Mesodermal cell (in vitro differentiated cells): ENCODE measurements at regions not wholly inside any gene's neighbourhood (a gene's known extent, or its start where the extent isn't known, plus 50 kb on each side); places are given as distances from the start of the nearest gene placed in this dataset.
A peak's percentile ranks its signal among the peaks of the same experiment; 100 is the strongest.

Experiments
- H3K27ac ChIP-seq: 2 replicates; pipeline ENCODE4 v1.7.0; 2013; ENCODE audit warnings: mild to moderate bottlenecking, low read depth, low read length, moderate library complexity; ENCODE audit not compliant: severe bottlenecking
- H3K36me3 ChIP-seq: 2 replicates; pipeline ENCODE4 v1.7.1; 2013; ENCODE audit warnings: mild to moderate bottlenecking, low read length, moderate library complexity; ENCODE audit not compliant: control insufficient read depth, insufficient read depth
- H3K4me1 ChIP-seq: one replicate; pipeline ENCODE4 v1.7.1; 2013; ENCODE audit warnings: mild to moderate bottlenecking, low read length; ENCODE audit not compliant: insufficient read depth, control insufficient read depth, poor library complexity, severe bottlenecking
- H3K4me3 ChIP-seq: 2 replicates; pipeline ENCODE4 v1.7.0; 2013; ENCODE audit warnings: low read length, control low read depth, mild to moderate bottlenecking; ENCODE audit not compliant: insufficient read depth, poor library complexity, severe bottlenecking; ENCODE audit errors: extremely low read depth
- H3K9me3 ChIP-seq: 2 replicates; pipeline ENCODE4 v1.7.1; 2013; ENCODE audit warnings: mild to moderate bottlenecking, low read length, moderate library complexity; ENCODE audit not compliant: control insufficient read depth
- WGBS, 2 experiments: methylation state at CpG; one replicate each; pipeline ENCODE4 v1.1.5; 2013; ENCODE audit warnings: missing lambda C conversion rate in 2 of 2; ENCODE audit not compliant: insufficient coverage in 2 of 2; 5-methylcytosine and 5-hydroxymethylcytosine counted together

DNA sequence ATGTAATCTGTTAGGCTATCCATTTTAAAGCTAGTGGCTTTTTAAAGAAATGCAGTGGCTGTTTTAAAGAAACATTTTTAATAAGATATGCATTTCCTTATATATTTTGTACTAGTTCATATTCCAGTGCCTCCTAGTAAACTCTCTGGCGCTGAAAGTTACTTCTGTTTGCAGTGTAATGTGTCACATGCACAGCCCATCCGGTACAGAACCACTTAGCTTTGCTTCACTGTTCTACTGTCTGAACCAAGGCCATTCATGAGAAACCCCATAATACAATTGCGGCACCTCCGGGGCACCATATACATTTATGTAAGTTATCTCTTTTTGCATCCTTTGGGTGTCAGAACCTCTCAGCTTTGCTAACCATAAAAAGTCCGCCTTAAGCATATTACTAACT, 114.6 kb upstream of the KCTD1 start:
- Histone ChIP-seq H3K36me3 (no peaks in the 10 kb centered on the region), H3K4me3 (no peak overlapping the region), H3K9me3 (no peaks in the 10 kb centered on the region), H3K4me1 (peaks cover 7% of the 10 kb centered on the region), H3K27ac (no peak overlapping the region)
- 88 to 95% methylated on average over 2 to 4 of the region's 5 CpGs for WGBS, 2 experiments

DNA sequence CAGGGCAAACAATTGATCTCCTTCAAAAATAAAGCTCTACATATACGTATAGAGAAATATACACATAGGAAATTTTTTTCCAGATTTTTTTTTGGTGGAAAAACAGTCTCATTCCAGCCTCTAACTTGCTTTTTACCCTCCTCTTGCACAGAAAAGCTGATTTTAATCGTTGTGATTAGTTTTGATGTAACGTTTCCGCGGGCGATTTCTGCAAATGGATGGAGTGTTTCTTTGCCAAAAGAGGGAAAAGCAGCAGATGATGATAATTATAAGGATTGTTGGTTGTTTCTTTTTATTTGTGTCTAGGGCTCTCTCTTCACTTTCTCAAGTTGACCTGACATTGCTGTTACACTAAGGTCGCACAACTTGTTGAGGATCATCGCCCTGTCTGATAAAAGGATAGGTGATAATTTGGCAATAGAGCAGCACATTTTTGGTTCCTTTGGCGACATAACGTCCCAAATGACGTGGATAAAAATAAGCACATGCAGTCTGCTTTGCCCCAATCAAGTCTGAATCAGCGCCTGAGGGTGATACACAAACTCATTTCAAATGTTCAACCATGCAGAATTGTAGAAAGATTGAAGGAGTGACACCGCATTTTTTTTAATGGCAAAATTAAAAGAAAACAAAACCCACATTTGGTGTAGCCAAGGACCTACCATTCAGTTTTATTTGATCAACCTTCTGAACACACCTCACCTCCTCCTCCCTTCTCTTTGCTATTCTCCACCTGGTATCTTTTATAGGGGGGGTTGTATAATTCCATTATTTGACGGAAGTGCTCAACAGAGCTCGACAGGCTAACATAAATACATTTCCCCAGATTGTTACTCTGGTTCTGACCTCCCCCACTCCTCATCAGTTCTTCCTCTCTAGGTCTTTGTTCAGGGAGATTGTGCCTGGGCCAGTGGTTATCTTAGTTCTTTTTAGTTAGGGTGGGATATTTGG, 109.6 kb upstream of the KCTD1 start:
- H3K36me3 ChIP-seq = no peaks in the 10 kb centered on the region
- peak overlapping the region; percentile 70 for H3K4me3 ChIP-seq
- no peaks in the 10 kb centered on the region for H3K9me3 ChIP-seq
- H3K4me1 ChIP-seq = peaks cover 11% of the 10 kb centered on the region
- peak overlapping the region; percentile 76 for H3K27ac ChIP-seq
- 30 to 65% methylated on average over 8 to 10 of the region's 15 CpGs for WGBS, 2 experiments

DNA sequence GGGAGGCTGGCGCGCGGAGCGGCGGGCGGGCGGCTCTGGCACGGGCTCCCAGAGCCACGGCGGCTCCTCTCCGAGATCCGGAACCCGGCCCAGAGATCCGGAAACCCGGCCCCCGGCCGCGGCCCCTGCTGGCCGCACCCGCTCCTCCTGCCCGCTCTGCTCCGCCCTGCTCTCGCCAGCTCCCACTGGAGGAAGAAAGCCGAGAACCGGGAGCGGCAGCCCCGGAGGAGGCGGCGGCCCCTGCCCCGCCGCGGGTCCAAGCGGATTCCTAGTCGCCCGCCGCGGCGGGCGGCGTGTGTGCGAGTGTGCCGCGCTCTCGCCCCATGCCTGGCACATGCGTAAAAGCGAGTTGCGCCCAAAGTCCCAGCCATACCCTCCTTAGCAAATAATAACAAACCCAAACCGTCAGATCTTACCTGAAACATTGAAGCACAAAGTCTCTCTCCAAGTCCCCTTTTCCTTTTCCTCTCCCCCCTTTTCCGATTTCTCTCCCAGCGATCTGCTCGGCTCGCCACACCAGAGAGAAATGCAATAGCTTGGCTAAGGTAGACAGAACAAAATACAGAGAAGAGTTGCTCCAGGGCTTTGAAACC, 108.7 kb upstream of the KCTD1 start:
- H3K27ac ChIP-seq = peak overlapping the region; percentile 76
- WGBS, 2 experiments = 0 to 1% methylated on average over 27 to 39 of the region's 52 CpGs
- peak overlapping the region; percentile 70 for H3K4me3 ChIP-seq
- no peaks in the 10 kb centered on the region for H3K36me3 ChIP-seq
- H3K9me3 ChIP-seq = no peaks in the 10 kb centered on the region
- H3K4me1 ChIP-seq = peaks cover 11% of the 10 kb centered on the region

DNA sequence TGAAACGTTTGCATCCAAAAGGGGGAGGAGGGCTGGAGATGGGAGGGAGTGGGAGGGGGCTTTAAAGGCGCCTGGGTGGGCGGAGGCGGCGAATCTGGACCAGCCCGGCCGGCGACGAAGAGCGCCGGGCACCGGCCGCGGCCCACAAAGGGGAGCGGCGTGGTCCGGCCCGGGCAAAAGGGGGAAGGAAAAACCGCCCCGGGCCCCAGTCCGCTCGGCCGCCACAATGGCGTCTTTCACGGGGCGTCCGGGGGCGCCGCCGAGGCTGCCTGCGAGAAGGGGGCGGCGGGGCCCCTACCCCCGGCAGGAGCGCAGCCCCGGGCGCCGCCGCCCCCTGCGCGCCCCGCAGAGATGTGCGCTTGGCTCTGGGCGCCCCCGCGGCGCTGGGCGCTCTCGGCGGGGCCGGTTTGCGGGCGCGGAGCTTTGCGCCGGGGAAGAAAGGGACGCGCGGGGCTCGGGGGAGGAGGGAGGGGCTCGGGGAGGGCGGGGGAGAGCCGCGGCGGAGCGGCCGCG, 108.1 kb upstream of the KCTD1 start:
- 0 to 1% methylated on average over 30 to 34 of the region's 68 CpGs for WGBS, 2 experiments
- H3K4me1 ChIP-seq = peaks cover 11% of the 10 kb centered on the region
- no peaks in the 10 kb centered on the region for H3K36me3 ChIP-seq
- no peaks in the 10 kb centered on the region for H3K9me3 ChIP-seq
- H3K4me3 ChIP-seq = peak overlapping the region; percentile 70
- H3K27ac ChIP-seq = peak overlapping the region; percentile 60

DNA sequence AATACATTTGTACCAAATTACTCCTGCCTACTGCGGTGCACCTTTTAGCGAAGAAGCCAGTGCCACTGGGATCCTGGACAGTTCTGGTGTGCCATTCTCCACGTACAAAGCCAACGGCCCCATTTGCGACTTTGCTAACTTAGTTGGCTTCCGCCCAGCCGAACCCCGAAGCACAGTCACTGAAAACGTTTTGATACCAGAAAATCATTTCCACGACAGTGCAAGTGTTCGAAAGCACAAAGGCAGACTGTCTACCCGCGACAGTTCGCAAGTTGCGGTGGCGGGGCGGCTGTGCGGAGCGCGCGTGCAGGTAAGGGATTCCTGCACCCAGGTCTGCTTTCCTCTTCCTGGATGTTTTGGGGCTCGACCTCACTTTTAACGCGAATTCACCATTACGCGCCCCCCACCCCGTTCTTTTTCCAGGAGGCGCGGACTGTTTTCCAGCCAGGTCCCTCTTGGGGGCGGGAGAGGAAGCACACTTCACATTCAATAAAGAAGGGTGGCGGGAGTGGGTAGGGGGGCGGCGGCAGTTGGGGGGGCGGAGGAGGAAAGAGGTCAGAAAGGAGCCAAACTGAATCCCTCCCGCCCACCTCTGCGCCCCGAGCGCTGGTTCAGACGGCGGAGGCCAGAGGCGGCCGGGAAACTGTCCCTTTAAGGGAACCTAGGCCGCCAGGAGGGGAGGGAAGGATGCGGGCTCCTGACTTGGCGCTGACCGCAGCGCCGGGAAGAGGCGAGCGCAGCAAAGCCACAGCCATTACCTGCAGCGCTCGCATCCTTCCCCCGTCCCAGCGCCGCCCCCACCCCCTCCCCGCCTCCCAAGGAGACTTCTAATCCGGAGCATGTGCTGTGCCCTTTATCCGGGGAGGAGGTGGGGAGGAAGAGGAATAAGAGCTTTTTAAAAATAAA, 107.4 kb upstream of the KCTD1 start:
- Histone ChIP-seq H3K27ac (peak overlapping the region; percentile 60), H3K4me1 (peaks cover 11% of the 10 kb centered on the region), H3K36me3 (no peaks in the 10 kb centered on the region), H3K4me3 (peak overlapping the region; percentile 70), H3K9me3 (no peaks in the 10 kb centered on the region)
- 3 to 4% methylated on average over 34 to 35 of the region's 58 CpGs for WGBS, 2 experiments

DNA sequence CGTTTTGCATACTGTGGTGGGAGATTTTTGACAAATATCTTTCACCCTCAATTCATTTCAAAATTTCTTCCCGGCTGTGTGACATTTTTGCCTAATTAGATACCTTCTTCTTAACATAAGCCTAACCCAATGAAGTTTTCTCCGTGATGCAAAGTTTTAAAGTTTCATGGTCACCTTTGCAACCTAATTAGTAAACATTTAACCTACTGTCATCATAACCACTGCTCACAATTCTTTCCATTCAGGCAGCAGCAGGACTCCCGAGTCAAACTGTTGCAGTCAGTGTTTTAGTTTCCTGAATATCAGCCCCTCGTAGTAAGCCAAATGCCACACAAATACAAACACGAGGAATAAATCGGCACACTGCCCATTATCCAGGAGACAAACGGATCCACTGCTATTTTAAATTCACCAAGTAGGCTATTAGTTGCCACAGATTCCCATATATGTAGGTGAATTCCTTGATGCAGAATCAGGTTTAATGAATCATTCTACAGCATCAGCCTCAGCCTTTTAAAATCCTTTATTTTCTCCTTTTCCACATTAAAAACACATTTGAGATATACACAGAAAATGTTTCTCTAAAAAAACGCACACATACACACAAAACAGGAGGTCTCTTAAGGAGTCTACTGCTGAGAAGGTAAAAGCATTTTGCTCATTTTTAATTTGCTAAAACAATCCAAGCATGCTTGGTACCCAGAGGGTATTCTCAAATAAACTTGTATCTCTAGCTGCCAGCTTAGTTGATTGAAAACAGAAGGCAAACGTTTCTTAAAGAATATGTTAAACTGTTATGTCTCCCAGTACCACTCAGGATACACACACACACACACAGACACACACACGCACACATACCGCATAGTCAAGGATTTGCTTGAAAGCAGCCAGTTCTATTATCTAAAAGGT, 106.5 kb upstream of the KCTD1 start:
- no peaks in the 10 kb centered on the region for H3K36me3 ChIP-seq
- 41 to 52% methylated on average over 8 of the region's 12 CpGs for WGBS, 2 experiments
- peaks cover 11% of the 10 kb centered on the region for H3K4me1 ChIP-seq
- no peak overlapping the region for H3K4me3 ChIP-seq
- no peaks in the 10 kb centered on the region for H3K9me3 ChIP-seq
- no peak overlapping the region for H3K27ac ChIP-seq

DNA sequence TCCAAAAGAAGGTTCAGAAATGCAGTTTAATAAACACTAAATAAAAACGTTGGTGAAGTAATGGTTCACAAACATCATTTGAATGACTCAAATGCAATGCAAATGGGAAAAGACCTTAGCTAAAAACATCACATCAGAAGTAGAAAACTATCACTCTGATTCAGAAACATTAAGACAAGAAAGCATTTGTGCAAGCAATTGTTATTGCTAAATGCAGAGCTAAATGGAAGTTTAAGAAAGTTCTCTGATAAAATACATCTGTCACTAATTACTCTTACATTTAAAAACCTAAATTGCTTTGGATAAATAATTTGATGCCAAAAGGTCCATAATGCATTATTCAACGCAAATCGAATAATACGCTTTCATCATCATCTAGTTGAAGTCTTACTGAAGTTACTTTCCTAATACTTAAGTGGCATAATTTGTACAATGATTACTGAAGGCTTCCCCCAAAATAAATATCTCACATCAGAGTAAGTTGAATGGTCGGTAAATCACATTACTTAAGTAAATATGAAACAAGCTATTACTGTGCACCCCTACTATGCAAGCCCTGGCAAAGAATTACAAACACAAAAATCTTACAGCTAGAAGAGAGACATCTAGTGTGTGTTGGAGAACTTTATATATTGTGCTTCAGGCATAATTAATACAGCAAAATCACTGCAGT, 105.7 kb upstream of the KCTD1 start:
- Histone ChIP-seq H3K36me3 (no peaks in the 10 kb centered on the region), H3K4me1 (peaks cover 13% of the 10 kb centered on the region), H3K27ac (no peak overlapping the region), H3K9me3 (no peaks in the 10 kb centered on the region), H3K4me3 (no peak overlapping the region)
- no CpG with 5 or more reads among the region's 5 CpGs for WGBS, 2 experiments

DNA sequence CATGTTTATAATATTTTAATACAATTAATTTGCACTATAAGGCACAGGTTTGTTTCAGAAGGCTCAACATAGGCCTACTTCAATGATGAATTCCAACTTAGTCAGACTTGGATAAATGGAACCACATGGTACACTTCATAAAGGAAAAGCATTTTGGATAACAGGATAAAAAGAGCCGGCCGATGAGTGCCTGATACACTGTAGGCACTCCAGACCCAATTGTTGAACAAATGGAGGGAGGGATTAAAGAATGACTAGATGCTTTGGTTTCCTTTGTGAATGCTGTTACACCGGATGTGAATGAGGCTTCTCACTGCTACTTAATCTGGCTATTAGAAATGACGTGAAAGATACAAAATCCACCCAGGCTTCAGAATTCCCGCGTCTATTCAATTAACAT, 104.1 kb upstream of the KCTD1 start:
- Histone ChIP-seq H3K4me3 (no peak overlapping the region), H3K27ac (no peak overlapping the region), H3K36me3 (no peaks in the 10 kb centered on the region), H3K4me1 (peaks cover 3% of the 10 kb centered on the region), H3K9me3 (no peaks in the 10 kb centered on the region)
- 85 to 92% methylated on average over 6 of the region's 6 CpGs for WGBS, 2 experiments

DNA sequence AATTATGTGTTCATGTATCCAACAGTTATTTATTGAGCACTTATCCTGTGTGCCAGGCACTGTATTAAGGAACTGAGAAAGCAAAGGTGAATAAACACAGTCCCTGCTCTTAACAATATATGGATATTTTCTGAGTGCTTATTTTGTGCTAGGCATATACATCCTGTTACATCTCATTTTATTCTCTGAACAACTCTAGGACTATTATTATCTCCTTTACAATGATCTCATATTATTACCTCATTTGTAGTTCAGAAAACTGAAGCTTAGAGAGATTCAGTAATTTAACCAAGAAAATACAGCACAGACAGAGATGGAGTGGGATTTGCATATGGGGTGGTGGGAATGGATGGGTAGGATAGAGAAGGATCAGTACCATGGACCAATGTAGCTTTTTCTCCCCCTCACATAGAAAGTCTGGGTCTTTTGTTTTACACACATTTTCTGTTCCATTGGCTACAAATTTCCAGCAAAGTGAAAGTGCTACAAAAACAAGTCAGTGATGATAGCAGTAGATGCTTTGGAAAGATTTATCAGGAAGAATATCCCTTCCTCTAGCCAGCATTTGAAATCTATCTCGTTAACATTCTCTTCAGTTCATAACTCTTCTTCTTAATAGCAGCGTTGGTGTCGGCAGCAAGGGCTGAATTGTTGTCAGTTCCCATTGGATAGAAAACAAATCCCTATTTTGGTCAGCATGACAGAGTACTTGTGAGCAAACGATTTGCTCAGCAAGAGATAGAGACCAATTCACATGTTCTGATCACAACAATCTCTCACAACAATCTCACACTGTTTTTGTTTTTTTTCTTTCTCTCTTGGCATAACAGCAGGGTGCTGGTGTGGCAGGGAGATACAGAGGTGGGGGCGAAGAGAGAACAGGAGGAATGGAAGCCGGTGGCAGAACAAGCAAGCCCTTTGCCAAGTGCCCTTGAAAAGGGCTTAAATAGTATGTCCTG, 102.2 kb upstream of the KCTD1 start:
- H3K36me3 ChIP-seq = no peaks in the 10 kb centered on the region
- H3K4me1 ChIP-seq = peaks cover 3% of the 10 kb centered on the region
- no peak overlapping the region for H3K4me3 ChIP-seq
- WGBS, 2 experiments = 53 to 81% methylated on average over 2 to 5 of the region's 6 CpGs
- no peaks in the 10 kb centered on the region for H3K9me3 ChIP-seq
- no peak overlapping the region for H3K27ac ChIP-seq
